HL-60 (cell line): ENCODE measurements at regions not wholly inside any gene's neighbourhood (a gene's known extent, or its start where the extent isn't known, plus 50 kb on each side); places are given as distances from the start of the nearest gene placed in this dataset.
"Not testable (repeated sequence)": the region's sequence is repeated elsewhere in the genome, so short reads cannot be mapped to it uniquely, and the experiment has no call there.

Experiments used
- DNase-seq, 2 experiments: peaks; one replicate each; pipeline ENCODE4 v3.0.0-alpha.2; 2010 to 2020; ENCODE audit warnings: low read depth in 1 of 2, low spot score in 1 of 2
- H3K27ac ChIP-seq: fragments of 250-450 bp; sonication (Bioruptor Pico); replicated peaks from 2 replicates; pipeline ENCODE4 v1.5.1; 2020; ENCODE audit warnings: mild to moderate bottlenecking, moderate library complexity
- H3K27me3 ChIP-seq: fragments of 250-450 bp; sonication (Bioruptor Pico); 2 replicates; pipeline ENCODE4 v1.5.1; 2021; ENCODE audit warnings: mild to moderate bottlenecking, moderate library complexity; ENCODE audit not compliant: insufficient read depth, poor library complexity, severe bottlenecking
- H3K4me3 ChIP-seq: replicated peaks from 2 replicates; pipeline ENCODE4 v1.5.1; 2011; ENCODE audit warnings: mild to moderate bottlenecking, control low read depth, low read length; ENCODE audit not compliant: insufficient read depth
- CTCF ChIP-seq: IDR thresholded peaks from one replicate; pipeline ENCODE4 v1.5.1; 2011; ENCODE audit warnings: low read length, control low read depth, inconsistent platforms; ENCODE audit not compliant: insufficient read depth
- GABPA ChIP-seq: IDR thresholded peaks from 2 replicates; pipeline ENCODE4 v1.6.1; 2012; ENCODE audit warnings: low read depth
- POLR2AphosphoS5 ChIP-seq: IDR thresholded peaks from 2 replicates; pipeline ENCODE4 v1.6.1; 2012; ENCODE audit warnings: low read depth
- REST ChIP-seq: IDR thresholded peaks from 2 replicates; pipeline ENCODE4 v1.6.1; 2012; ENCODE audit warnings: low read depth; ENCODE audit not compliant: insufficient replicate concordance
- SPI1 ChIP-seq: IDR thresholded peaks from 2 replicates; pipeline ENCODE4 v1.6.1; 2012; ENCODE audit warnings: low read depth, mild to moderate bottlenecking, borderline replicate concordance

- H3K27ac ChIP-seq, result peak overlapping the region; percentile 84
- peak in 1 of 2 experiments; percentile 54 for DNase-seq
- no peaks in the 10 kb centered on the region for H3K27me3 ChIP-seq
- no peak overlapping the region for H3K4me3 ChIP-seq
- TF ChIP-seq SPI1 (peak; percentile 49; the same call in 1 of the 2 replicates), GABPA (no peak)
These were observed 175.7 kb downstream of the TBX18 start for GRCh38 chr6:84588697-84589080.

GRCh38 chr6:84587994-84588696 lies 176.3 kb downstream of the TBX18 start:
- peak; percentile 62; the same call in 1 of the 2 replicates for TF ChIP-seq GABPA
- peak; percentile 94 for TF ChIP-seq POLR2AphosphoS5
- DNase-seq, result peak in 1 of 2 experiments; percentile 92
- H3K27ac ChIP-seq, result peak overlapping the region; percentile 84
- H3K27me3 ChIP-seq, H3K4me3 ChIP-seq: not testable (repeated sequence)

- DNase-seq, H3K4me3 ChIP-seq, H3K27me3 ChIP-seq: not testable (repeated sequence)
These were observed 177.0 kb downstream of the TBX18 start for GRCh38 chr6:84587202-84587940.

GRCh38 chr6:84583784-84584183 lies 180.6 kb downstream of the TBX18 start:
- no peak for DNase-seq
- Histone ChIP-seq H3K27me3 (no peaks in the 10 kb centered on the region), H3K27ac (no peak overlapping the region), H3K4me3 (no peak overlapping the region)
- TF ChIP-seq GABPA (no peak), REST (no peak), SPI1 (no peak), POLR2AphosphoS5 (no peak), CTCF (no peak)

More at GRCh38 chr6:84587202-84587940, 177.0 kb downstream of the TBX18 start:
- peak overlapping the region; percentile 84 for H3K27ac ChIP-seq

- no peak for DNase-seq
- H3K4me3 ChIP-seq, result no peak overlapping the region
- H3K27me3 ChIP-seq, result no peaks in the 10 kb centered on the region
- TF ChIP-seq CTCF (no peak), SPI1 (no peak), REST (no peak), POLR2AphosphoS5 (no peak), GABPA (no peak)
- H3K27ac ChIP-seq, result no peak overlapping the region
These were observed 181.4 kb downstream of the TBX18 start for GRCh38 chr6:84582997-84583396.
